Activated CD8-positive, alpha-beta memory T cell treated with anti-CD3 and anti-CD28 coated beads for 24 hours (primary cell): ENCODE measurements at regions not wholly inside any gene's neighbourhood (a gene's known extent, or its start where the extent isn't known, plus 50 kb on each side); places are given as distances from the start of the nearest gene placed in this dataset.

ENCODE experiments used
- DNase-seq: peaks from one replicate; pipeline ENCODE4 v3.0.0-alpha.2; 2020

DNA sequence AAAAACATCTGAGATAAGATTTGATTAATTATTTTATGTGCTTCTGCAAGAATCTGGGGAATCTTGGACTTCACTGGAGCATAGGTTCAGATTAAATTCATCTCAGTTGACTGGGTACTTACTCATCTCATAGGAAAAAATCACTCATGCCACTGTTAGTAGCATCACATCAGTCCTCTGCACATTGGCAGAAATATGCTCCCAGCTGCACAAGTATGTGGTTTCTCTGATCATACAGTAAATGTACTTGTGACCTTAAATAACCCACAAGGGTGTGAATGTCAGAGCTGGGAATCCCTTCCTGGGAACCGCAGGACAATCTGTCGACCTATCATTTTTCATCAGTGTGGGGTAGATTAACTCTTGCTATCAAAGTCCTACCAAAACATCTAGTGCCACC, 203.7 kb upstream of the SLC24A2 start:
- no peak for DNase-seq

DNA sequence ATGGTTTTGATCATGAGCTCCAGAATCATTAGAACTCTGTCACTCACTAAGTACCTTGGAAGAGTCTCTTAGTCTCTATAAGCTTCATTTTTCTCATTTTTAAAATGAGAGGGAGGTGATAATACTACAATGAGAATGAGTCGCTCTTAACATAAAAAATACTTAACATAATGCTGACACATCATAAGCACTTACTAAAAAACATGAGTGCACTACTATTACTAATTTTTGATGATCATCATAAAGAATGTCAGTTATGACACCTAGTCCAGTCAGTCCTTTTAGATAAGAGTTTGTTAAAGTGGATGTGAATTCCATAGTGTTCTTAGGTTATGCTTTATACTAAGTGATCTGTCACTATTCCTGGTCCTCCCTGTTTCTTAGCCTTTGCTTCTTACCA, 200.4 kb upstream of the SLC24A2 start:
- DNase-seq, result no peak

DNA sequence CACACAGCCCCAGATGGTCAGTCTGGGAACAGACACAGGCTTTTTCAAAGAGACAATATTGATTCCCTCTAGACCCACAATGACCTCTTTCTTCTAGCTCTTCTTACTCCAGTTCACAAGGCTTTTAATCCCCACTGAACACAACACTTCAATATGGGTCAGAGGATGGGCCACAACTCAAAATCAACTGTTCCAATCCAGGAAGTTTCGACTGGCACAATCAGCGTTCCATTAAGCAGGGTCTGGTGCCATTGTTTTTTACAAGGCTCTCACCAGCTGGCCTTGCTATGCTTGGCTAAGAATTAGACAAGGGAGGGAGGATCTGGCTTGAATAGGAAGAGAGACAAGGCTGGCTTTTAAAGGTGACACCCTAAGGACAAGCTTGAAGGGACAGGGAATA, 199.4 kb upstream of the SLC24A2 start:
- no peak for DNase-seq

DNA sequence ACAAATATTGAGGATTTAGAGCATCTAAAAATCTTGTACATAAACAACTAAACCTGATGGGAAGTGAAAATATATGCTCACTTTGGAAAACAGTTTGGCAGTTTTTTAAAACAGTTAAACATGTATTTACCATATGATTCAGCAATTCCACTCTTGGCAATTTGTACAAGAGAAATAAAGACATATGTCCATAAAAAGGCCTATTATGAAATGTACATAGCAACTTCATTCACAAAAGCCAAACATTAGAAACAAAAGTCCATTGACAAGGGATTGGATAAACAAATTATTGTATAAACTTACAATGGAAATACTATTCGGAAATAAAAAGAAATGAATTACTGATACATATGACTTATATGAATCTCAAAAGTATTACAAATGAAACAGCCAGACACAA, 196.2 kb upstream of the SLC24A2 start:
- no peak for DNase-seq

DNA sequence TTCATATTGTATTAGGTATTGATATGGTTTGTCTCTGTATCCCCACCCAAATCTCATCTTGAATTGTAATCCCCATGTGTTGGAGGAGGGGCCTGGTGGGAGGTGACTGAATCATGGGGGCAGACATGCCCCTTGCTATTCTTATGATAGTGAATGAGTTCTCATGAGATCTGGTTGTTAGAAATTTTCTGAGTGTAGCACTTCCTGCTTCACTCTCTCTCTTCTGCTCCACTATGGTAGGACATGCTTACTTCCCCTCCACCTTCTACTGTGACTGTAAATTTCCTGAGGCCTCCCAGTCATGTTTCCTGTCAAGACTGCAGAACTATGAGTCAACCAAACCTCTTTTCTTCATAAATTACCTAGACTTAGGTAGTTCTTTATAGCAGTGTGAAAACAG, 187.4 kb upstream of the SLC24A2 start:
- DNase-seq, result no peak

DNA sequence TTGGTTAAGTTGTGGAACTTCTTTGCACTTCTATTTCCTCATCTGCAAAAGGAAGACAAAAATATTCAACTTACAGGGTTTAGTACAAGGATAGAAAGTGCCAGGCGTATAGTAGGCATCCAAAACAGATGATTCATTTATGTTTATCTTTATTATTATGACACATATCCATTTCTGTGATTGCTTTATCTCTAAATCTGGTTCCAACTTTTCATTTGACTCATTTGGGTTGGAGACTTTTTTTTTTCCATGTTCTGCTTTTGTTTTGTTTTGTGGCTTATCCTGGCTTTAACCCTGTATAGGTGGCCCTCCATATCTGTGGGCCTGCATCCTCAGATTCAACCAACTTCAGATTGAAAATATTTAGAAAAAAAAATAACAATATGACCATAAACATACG, 186.7 kb upstream of the SLC24A2 start:
- no peak for DNase-seq

DNA sequence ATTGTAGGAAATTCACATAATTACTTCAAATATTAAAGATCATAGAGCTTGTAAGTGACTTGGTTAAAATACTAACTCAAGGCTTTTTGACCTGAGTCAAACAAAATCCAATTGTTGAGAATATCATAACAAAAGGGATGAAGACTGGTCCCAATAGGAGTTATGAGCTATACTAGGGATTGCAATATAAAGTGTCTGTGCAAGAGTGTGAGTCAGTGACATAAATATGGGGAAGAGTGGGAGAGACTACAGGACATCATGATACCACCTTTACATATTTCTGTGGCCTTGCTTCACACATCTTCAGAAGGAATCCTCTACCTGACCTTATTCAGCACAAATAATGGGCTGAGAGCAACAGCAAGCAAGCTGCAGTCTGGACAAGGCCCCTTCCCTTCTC, 180.9 kb upstream of the SLC24A2 start:
- no peak for DNase-seq

DNA sequence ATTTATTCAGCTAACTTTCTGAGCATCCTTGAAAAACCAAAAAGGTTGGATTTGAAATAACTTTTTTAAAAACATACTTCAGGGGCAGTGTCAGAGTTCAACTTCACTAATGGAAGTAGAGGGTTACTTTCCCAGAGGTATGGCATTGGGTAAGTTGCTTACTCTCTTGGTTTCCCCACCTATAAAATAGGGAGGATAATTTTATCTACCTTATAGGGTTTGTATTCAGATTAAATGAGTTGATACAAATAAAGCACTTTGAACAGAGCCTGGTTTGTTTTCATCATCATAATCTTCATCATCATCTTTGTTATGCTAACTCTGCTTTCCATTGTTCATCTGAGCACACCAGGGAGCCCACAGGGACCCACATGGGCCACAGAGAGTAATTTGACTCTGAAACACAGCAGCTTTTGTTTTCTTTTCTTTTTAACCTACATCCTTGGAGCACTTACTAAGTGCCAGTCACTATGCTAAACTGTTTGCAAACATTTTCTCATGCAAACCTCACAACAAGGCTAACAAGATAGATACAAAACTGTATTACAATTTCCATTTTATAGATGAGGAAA, 179.1 kb upstream of the SLC24A2 start:
- DNase-seq, result no peak

DNA sequence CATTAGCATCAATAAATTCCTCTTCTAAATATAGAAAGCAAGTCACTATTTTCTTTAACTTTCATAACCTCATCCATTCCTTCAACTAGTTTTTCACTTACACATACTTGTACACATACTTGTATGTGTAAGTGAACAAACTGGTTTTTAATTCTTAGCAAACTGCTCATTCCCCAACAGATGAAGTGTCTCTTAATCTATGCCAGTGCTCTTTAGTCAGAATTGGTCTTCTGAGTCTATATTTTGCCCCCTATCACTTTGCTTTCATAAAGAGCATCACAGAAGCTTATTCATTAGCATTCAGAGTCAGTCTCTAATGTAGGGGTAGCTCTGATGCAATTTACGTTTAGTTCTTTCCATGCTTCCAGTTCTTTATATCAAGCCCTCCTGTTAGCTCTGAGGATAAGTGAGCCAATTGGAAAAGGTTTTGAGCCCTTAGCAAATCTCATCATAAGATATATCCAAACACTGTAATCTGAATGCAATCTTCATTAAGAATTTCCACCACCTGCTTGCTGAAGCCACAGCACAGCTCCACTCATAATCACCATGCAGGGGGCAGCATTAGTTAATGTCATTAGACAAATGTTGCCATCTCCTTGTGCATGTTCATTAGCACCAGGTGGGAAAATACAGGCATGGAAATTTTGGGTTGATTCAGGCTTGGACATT, 178.5 kb upstream of the SLC24A2 start:
- no peak for DNase-seq

DNA sequence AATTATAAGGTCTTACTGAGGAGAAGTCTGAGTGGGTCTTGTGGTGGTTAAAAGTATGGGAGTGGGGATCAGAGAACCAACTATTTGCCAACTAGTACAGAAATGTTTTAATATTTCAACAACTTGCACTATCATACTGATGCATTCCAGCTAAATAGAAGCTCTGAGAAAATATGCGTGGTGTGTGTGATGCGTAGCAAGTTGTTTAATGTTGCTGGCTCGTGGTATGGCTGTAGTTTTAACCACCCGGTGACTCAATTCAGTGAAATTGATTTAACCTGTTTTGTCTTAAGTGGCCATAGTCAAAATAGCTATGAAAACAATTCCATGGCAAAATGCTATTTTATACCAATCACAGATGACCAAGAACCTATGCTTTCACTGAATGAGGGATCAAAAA, 176.5 kb upstream of the SLC24A2 start:
- no peak for DNase-seq

DNA sequence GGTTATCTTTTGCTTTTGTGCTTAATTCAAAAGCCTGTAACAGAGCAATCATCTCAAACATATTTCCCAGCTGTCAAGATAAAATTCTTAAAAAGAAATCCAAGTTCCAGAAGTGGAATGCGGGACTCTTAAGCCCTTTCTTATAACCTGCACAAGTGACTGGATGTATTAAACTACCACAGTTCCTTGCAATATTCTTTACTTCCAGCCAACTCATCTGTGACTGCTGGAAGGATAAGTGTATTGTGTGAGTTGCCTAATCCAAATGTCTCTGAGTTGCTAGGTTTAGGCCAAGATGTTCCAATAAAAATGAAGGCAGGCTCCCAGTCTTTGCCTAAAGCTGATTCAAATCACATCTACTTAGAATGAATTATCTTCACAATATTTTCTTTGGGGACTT, 159.2 kb upstream of the SLC24A2 start:
- no peak for DNase-seq

DNA sequence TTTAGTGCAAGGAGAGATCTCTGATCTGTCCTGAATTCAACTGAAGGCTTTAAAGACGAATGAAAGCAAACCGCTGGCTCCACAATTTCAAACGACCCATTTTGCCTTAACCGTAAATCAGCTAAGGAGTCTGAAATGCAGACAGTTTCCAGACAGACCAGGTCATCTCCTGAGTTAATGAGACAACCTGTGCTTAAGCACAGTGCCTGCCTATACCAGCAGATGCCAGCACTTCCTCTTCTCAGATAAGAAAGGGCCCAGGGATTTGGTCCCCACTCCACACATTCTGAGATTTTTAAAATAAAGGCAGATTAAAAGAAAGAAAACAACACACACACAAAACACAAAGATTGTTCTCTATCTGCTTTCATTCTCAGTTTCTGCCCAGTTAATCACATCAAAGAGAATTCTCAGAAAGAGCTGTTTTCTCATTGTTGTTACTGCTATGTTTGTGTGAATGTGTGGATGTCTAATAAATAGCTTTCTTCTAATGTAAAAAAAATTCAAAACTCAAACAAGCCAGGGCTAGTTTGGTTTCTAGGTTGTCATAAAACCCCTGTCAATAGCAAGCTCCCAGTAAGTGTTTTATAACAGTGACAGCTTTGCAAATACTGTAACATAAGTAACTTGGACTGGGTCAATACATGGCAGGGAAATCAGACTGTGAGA, 157.7 kb upstream of the SLC24A2 start:
- no peak for DNase-seq

DNA sequence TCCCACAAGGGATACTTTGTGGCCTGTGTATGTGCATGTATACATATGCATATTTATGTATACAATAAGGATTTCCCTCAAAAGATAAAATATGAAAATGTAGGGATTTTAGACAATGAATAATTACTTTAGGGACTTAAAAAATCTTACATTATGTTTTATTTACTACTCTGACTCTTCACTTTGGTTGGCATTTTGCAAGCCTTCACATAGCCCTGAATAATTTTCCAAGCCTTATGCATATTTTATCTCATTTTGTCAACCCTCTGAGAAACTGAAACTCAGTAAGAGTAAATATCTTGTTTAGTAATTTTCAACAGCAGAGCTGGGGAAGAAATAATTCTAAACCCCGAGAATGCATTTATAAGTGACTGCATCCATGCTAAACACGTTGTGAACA, 153.0 kb upstream of the SLC24A2 start:
- no peak for DNase-seq

DNA sequence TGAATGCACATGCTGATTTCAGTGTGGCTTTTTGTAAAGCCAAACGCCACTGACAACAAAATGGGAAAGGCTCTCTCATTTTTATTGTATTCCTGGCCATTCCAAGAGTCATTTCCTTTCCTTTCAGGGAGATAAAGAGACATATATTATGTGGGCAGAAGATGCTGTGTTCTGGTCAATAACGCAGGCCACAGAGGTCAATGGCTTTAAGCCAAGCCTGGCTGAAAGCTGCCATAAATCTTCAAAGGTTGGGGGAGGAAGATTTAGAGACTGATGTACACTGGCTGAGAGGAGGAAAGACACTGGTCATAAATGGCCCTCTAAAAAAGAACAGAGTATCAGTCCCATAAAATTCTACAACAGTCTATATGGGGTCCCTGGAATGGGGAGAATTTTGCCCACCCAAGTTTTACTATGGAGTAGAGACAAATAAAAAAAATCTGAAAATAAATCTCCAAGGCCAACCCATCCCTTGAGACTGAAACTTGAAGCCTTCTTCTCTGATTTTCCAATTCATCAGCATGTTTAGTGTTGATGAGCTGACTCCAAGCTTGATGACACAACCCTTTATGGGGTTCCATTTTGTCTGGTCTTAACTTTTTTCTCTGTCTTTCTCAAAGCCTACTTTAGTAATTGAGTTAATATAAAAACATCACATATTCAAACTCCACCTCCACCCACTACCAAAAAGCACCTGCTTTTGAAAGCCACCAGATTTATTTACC, 152.1 kb upstream of the SLC24A2 start:
- no peak for DNase-seq

DNA sequence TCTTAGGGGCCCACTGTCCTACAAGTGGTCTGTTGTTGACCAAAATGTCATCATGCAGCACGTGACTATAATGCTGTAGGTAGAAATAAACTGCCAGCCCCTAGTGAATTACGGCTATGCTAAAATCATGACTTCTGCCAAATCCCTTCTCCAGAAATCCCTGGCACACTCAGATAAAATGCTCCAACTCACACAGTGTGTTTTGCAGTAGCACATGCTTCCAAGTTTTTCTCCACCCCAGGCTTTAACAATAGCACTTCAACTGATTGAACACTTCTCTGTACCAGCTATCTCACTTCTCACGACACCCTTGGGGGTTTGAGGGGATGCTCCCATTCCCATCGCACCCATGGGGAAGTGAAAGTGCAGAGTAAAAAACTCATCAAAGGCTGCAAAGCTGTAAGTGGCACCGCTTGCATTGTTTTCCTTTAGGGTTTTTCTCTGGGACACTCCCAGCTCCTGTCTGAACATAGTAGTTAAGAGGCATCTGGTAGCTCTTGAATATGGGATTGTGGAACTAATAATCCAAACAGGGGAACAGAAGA, 151.0 kb upstream of the SLC24A2 start:
- no peak for DNase-seq

DNA sequence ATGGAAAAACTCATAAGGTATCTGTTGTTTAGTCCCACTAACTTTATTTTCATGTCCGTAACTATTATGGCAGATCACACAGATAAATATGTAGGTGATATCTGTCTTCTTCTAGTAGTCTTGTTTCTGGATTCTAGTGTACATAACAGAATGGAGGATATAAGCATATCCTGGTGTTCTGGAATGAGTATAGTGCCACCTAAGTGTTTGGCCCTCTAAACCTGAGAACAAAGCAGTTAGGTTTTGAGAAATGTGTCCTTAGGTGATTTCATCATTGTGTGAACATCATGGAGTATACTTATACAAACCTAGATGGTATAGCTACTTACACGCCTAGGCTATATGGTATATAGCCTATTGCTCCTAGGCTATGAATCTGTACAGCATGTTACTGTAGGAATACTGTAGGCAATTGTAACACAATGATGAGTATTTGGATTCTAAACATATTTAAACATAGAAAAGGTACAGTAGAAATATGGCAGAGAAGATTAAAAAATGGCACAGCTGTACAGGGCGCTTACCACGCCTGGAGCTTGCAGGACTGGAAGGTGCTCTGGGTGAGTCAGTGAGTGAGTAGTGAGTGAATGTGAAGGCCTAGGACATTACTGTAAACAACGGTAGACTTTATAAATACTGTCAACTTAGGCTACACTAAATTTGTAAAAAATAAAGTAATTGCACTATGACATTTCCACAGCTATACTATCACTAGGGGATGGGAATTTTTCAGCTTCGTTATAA, 150.3 kb upstream of the SLC24A2 start:
- no peak for DNase-seq

DNA sequence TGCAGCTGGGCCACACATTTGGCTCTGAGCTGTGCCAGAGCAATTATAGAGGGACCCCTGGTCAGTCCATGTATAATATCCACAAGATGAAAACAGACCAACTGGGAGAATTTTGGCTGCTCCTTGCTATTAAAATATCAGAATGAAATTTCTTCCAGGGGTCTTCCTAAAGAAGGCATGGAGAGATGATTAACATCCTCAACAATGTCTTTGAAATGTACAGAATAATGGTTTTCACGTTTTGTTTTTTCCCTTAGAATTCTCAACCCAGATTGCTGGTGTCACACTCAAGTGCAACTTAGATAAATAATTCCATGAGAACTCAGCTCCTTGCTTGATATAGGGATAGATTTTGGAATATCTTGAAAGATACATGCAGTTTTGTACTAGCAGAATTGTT, 148.3 kb upstream of the SLC24A2 start:
- no peak for DNase-seq

DNA sequence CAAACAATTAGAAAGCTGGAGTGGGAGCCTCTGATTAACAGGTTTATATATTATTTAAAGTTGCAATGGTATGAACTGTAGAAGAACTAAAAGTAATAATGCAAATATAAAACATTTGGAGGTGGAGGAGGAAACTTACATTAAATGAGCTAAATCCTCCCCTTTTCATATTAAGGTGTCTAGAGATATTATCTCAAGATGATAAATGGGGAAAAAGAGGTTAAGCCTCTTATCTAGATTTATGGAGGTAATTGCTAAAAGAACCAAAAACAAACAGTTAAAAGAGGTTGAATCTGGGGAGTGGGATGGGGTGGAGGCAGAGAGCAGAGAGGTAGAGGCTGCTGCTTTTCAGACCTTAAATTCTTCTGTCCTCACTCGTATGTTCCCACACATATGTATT, 147.8 kb upstream of the SLC24A2 start:
- DNase-seq, result no peak

DNA sequence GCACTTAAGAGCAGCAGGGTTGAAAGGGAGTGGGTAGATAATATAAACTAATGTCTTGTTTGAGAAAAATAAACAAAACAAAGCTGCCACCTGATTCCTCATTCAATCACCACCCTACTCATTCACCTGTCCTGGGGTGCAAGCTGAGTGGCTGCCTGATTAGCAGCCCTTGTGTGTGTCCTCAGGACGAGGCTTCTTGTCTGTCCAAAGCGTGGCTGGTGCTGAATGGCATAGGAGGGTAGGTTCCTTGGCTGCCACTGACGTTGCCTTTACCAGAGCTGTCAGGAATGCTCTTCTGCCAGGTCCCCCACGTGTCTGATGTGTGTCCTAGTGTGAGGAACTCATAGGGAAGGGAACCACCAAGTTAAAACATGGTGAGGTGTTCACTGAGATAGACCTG, 146.6 kb upstream of the SLC24A2 start:
- no peak for DNase-seq

DNA sequence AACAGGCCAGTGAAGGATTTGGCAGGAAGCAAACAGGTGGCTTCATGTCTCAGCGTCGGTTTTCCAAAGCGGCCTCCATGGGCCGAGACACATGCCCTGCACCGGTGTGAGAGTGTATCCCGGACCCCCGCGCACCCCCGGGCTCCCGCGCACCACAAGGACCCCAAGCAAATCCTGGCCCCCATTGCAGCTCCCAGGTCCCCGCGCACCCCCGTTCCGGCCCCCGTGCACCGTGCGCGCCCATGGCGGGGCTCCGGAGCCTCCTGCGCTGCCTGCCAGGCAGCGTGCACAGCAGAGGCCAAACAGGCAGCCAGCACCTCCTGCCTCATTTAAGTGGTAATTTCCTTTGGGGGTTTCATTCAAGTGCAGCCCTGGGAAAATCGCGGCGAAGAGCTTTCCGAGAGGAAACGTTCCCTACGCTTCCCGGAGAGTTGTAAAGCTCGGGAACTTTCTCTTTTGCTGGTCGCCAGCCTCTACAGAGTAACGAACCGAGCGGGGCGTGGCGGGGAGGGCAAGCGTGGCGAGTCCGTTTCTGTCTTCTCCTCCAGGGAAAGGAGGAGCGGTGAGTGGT, 145.5 kb upstream of the SLC24A2 start:
- DNase-seq, result no peak

DNA sequence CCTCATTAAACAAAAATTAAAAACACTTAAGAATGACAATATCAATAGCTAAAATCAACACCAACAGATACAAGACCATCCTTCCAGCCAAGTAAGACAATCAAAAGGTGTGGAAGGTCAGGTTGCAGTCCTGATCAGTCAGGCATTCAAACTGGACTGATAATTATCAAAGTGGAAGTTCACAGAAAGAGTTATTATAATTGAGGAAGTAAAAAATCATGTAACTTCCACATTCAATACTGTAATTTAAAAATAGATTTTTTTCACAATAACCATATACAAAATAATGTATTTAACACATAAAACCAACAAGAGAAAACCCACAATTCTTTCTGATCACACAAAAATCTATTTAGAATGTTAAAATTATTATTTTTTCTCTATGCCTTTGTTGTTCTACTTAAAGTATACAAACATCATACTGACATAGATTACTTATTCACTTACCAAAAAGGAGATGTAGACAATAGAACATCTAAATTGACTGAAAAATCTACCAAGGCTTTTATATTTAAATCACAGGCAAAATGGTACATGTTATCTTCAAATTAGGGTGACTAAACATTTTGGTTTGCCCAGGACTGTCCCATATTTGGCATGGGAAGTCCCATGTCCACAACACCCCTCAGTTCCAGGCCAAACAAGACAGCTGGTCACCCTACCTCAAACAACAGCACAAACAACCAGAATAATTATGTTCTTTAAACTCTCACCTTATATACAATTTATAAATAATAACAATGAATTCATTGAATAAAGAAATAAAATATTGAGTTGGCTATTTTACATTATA, 142.5 kb upstream of the SLC24A2 start:
- DNase-seq, result no peak

DNA sequence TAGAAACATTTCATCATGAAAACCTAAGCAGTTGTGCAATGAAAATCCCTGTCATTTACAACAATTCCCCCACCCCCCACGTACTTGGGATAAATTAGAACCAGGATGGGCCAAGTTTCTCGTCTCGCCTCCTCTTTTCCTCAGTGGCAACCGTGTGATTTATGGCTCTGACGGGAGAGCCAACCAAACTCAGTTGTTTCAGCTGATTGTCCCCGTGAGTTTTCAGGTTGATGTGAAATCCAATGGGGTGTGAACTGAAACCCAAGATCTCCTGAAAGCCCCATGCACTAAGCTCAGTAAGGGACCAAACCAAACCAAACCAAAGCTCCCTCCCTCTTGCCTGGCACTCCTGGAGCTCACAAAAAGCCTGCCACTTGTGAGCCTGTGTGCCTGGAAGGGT, 138.7 kb upstream of the SLC24A2 start:
- DNase-seq, result no peak
